GM18861 (cell line): ENCODE measurements at regions not wholly inside any gene's neighbourhood (a gene's known extent, or its start where the extent isn't known, plus 50 kb on each side); places are given as distances from the start of the nearest gene placed in this dataset.
"Not testable (repeated sequence)": the region's sequence is repeated elsewhere in the genome, so short reads cannot be mapped to it uniquely, and the experiment has no call there.

ENCODE experiments used
- ATAC-seq: cut with Tn5 transposase; IDR thresholded peaks from one replicate; pipeline ENCODE4 v1.9.1; 2021; ENCODE audit not compliant: unreplicated experiment

GRCh38 chr9:27800692-27801370 lies 227.6 kb upstream of the C9orf72 start:
- ATAC-seq: no peak

DNA sequence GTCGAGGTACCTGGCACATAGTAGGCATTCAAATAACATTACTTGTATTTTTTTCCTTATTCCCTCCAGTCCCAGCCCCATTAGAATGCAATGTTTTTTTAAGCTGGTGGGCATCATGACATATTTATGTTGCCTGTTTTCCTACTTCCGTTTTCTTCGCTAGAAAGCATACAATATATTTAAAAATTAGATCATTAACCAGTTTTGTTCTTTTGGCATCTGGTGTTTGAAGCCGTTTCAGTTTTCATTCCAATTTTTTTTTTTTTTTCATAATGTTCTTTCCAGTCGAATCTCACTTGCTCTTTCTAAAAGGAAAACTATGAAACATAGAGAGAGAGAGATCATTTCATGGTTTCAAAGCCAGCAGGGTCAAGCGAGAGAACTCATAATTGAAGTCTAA lies 228.3 kb upstream of the C9orf72 start:
- no peak for ATAC-seq

GRCh38 chr9:27802418-27802817 lies 229.1 kb upstream of the C9orf72 start:
- ATAC-seq: no peak

DNA sequence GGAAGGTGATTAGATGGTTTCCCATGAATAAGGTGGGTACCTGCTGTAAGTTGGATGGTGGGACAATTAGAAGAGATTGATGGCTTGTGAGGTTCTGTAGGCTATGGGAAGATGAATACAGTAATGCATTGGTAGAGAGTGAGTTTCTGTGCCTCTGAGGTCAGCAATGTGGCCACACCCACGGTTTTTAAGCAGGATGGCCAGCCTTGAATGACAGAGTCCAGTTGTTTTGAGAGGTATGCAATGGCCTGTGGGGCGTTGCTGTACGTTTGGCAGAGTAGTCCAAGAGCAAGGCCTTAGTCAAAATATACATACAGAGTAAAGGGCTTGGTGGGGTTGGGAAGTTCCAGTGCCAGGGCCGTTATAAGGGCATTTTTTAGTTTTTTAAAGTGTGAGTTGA lies 235.6 kb upstream of the C9orf72 start:
- ATAC-seq: no peak

- ATAC-seq: no peak
Observed at GRCh38 chr9:27817747-27818146, 244.5 kb upstream of the C9orf72 start.

DNA sequence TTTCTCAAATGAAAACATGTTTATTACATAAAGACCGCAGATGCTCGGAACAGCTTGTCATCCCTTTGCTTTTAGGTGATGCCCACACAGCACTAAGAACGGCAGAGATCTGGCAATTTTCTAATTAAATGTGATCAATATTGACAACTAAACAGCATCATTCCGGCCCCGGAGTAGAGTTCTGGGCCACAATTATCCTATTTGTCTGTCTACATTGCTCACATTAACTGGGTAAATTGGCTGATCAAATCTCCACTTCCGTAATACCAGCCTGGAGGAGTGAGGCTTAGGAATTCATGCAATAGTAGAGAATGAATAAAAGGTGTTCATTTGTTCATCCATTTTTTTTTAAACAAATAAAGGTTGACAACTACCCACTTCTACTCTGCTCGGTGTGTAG lies 245.1 kb upstream of the C9orf72 start:
- ATAC-seq: no peak

- ATAC-seq: no peak
Observed at GRCh38 chr9:27828908-27829307, 255.6 kb upstream of the C9orf72 start.

DNA sequence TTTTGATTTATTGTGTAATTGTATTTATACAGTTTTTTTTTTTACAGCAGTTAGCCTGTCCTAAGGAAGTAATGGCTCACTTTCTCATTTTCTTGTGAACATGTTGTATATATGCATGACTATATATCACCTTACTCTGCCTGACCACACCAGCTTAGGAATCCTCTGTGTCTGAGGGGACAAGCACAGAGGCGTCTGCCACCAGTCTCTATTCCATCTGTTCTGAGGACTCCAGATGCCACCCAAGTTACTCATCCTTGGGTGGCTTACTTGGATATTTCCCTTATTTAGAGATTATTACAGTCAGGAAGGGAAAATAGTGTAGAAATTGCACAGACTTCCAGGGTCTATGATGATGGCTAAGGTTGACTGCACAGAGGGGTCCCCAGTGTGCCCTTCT lies 256.3 kb upstream of the C9orf72 start:
- no peak for ATAC-seq

GRCh38 chr9:27832108-27832507 lies 258.8 kb upstream of the C9orf72 start:
- ATAC-seq: not testable (repeated sequence)

- no peak for ATAC-seq
Observed at GRCh38 chr9:27835286-27835685, 262.0 kb upstream of the C9orf72 start.

DNA sequence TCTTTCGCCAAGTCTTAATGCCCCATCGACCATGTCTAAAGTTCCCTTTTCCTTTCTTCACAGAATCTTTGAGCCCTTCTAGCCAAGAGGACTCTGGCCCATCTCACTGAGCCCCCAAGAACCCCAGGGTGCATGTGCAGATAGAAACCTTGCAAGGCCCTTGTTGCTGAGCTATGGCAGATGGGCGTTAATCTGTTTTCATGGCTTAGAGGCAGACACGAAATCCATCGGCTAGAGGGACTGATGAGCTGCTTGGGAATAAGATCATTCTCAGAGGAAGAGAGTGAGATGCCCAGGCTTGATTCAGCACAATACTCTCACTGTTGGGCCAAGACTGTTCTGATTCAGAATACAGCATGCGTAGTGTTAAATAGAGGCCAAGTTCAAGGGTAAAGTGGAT lies 262.5 kb upstream of the C9orf72 start:
- no peak for ATAC-seq

DNA sequence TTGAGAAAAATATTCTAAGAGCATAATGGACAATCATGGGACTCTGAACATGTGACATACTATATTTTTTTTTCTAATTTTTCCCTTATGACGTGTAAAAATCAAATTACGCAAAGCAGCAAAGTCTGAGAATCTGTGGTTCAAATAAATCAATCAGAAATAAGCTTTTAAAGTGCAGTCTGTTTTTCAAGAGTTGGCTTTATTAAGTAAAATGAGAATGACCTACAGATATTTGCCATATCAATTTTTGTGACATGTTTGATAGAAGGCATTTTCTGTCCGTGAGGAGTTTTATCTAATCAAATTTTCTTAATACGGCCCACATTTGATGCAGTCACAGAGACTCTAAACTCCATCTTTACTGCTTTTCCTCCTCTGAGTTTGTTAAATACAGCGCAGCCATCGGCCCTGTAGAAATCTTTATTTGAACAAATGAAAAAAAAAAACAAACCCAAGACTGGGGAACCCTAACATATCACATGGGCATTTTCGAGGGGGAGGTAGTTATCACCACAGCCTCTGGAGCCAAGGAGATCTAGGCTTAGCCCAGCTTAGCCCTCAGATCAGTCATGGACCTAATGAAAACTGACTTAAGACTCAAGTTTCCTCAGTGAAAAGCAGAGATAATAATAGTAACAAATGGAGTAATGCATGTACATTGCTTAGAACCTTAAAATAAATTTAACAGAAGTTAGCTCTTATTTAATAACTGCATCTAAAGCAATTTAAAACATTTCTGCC lies 263.6 kb upstream of the C9orf72 start:
- no peak for ATAC-seq

DNA sequence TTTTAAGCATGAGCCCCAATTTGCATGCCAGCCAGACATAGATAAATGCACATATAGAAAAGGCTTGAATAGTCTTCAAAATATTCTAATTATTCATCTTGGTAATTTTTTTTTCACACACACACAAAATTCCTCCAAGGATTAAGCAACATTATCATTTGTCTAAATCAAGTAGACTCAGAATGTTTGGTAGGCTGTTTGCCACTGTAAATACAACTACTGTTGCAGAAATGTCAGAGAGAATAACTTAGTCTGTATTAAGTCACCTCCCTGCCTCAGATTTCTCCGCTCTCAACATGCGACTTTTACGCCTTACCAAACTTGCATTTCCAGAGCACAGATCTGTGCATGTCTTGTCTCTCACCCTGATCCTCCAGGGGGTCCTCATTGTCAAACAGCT lies 265.6 kb upstream of the C9orf72 start:
- no peak for ATAC-seq

GRCh38 chr9:27839767-27840166 lies 266.5 kb upstream of the C9orf72 start:
- ATAC-seq: not testable (repeated sequence)

- ATAC-seq: no peak
Observed at GRCh38 chr9:27844797-27845196, 271.5 kb upstream of the C9orf72 start.

GRCh38 chr9:27847380-27847779 lies 274.1 kb upstream of the C9orf72 start:
- no peak for ATAC-seq

GRCh38 chr9:27847818-27848217 lies 274.5 kb upstream of the C9orf72 start:
- ATAC-seq: no peak

DNA sequence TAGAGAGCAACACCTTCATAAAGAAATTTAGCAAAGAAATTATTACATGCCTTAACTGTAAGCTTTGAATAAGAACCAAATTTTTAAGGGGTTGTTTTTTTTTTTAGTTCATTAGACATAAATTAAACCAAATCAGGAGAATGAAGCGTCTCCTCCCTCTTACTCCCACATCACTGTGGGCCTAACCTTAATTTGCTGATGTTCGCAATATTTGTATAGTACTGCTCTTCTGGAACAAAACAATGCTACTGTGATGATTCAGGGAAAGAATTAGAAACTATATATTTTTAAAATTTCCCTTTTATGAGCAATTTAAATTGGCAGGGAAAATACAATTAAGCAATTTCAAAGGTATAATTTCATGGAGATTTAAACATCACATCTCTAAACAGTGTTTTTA lies 275.0 kb upstream of the C9orf72 start:
- no peak for ATAC-seq

GRCh38 chr9:27851858-27852257 lies 278.6 kb upstream of the C9orf72 start:
- ATAC-seq: no peak

GRCh38 chr9:27853529-27853928 lies 280.2 kb upstream of the C9orf72 start:
- ATAC-seq: no peak

DNA sequence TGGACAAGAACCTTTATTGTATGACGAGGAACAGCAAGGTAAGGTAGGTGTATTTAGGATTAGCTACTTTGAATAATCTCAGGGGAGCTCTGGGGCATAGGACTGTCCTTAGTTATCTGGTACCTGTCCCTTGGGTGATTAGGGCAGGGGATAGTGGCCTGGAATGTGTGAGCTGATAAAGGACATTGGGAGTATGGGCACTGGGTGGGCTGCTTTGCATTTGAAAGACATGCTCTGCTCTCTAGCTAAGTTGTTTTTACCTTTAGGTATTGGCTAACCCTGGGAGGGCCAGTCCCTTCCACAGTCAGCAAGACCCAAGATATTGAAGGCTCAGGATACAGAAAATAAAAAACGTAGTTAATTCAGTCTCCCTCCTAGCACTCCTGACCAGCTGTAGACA lies 282.8 kb upstream of the C9orf72 start:
- ATAC-seq: no peak

- no peak for ATAC-seq
Observed at GRCh38 chr9:27856748-27857147, 283.5 kb upstream of the C9orf72 start.

DNA sequence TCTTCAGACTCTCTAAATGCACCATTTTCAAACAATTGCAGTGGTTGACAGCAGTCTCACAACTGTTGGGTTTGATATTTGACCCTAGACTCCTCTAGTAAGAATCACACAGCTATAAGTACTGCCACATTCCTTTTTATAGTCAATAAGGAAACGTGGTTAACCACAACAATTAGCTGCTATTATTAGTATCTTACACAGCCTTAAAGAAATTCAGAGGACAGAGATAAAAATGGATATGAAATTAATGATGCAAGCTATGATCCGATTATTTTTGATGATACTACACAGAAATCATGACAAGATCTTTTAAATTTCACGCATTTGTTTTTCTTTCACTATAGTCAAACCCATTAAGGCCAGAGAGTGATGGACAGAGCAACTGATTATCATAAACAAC lies 288.6 kb upstream of the C9orf72 start:
- ATAC-seq: no peak
